Thyroid gland (tissue), 4 donors: ENCODE measurements at regions not wholly inside any gene's neighbourhood (a gene's known extent, or its start where the extent isn't known, plus 50 kb on each side); places are given as distances from the start of the nearest gene placed in this dataset.
"Not testable (repeated sequence)": the region's sequence is repeated elsewhere in the genome, so short reads cannot be mapped to it uniquely, and the experiment has no call there.

Source experiments
- DNase-seq, 2 donors: peaks; one replicate each; pipeline ENCODE4 v3.0.0-alpha.2; 2019
- H3K27ac ChIP-seq, 3 donors: fragments of 200-600 bp; sonication (generic); 1 replicate in 2 of 3; 2 replicates in 1 of 3; pipeline ENCODE4 v1.5.1; 2016 to 2019; ENCODE audit warnings: mild to moderate bottlenecking in 1 of 3, moderate library complexity in 1 of 3
- H3K27me3 ChIP-seq: fragments of 200-600 bp; sonication (generic); one replicate; pipeline ENCODE4 v1.5.1; 2019
- H3K36me3 ChIP-seq, 2 donors: fragments of 200-600 bp; sonication (generic); one replicate each; pipeline ENCODE4 v1.5.1; 2016 to 2019
- H3K4me1 ChIP-seq, 2 donors: fragments of 200-600 bp; sonication (generic); one replicate each; pipeline ENCODE4 v1.5.1; 2017 to 2019
- H3K4me3 ChIP-seq, 3 donors: fragments of 200-600 bp; sonication (generic); replicated peaks in 1 of 3; 1 replicate in 2 of 3; 2 replicates in 1 of 3; pipeline ENCODE4 v1.5.1; 2016; ENCODE audit warnings: mild to moderate bottlenecking in 1 of 3
- H3K9me3 ChIP-seq: fragments of 200-600 bp; sonication (generic); one replicate; pipeline ENCODE4 v1.5.1; 2017
- CTCF ChIP-seq, 6 experiments: fragments of 200-600 bp in 3 of 6; fragments of 450-650 bp in 3 of 6; sonication (generic) in 3 of 6; IDR thresholded peaks; one replicate each; pipeline ENCODE4 v1.5.1; 2016 to 2019; ENCODE audit warnings: antibody characterized with exemption in 6 of 6, mild to moderate bottlenecking in 2 of 6, inconsistent platforms in 1 of 6, moderate library complexity in 1 of 6
- POLR2A ChIP-seq, 2 donors: fragments of 450-650 bp; IDR thresholded peaks; one replicate each; pipeline ENCODE4 v1.6.1; 2017; ENCODE audit warnings: antibody characterized with exemption in 2 of 2, mild to moderate bottlenecking in 2 of 2, moderate library complexity in 1 of 2
- WGBS, 2 donors: methylation state at CpG; one replicate each; pipeline ENCODE4 v1.1.5; 2017; 5-methylcytosine and 5-hydroxymethylcytosine counted together
- intact Hi-C: fragments of 100-400 bp; cut with DNase I; formaldehyde crosslinking; loops from one replicate; pipeline ENCODE4 v1.15.1; 2023

GRCh38 chr5:15097552-15097951 is 226.0 kb upstream of the ANKH start:
- Histone ChIP-seq H3K4me1 (no peaks in the 10 kb centered on the region), H3K9me3 (no peaks in the 10 kb centered on the region), H3K27ac (no peak overlapping the region), H3K36me3 (no peaks in the 10 kb centered on the region), H3K27me3 (no peaks in the 10 kb centered on the region), H3K4me3 (no peak overlapping the region)
- no peak for TF ChIP-seq CTCF (IDR thresholded peaks at IDR 0.05)
- TF ChIP-seq POLR2A (IDR thresholded peaks at IDR 0.05) = no peak
- intact Hi-C loops = no loop called here
- DNase-seq = no peak

GRCh38 chr5:15096686-15097085 is 225.1 kb upstream of the ANKH start:
- H3K27ac ChIP-seq, H3K36me3 ChIP-seq, intact Hi-C loops, H3K9me3 ChIP-seq, H3K4me3 ChIP-seq, H3K27me3 ChIP-seq, DNase-seq, H3K4me1 ChIP-seq: not testable (repeated sequence)
- WGBS, 2 donors = 80 to 94% methylated on average over 4 to 10 of the region's 22 CpGs

DNA sequence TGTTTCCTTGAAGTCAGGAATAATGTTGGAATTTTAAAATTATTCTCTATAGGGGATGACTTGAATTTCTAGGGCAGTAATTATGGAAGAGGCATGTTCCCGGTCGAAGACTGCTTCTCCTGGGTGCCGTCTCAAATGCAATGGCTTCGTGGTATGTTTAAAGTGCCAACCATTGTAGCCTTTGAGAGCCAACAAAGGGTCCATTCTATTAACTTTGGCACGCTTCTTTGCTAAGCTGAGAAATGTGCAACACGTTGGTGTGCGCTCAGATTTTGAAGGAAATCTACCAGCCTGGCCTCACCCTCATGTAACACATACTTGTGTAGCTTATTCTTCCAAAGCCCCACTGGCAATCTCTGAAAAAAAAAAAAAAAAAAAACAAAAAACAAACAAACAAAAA is 221.2 kb upstream of the ANKH start:
- H3K27ac ChIP-seq = no peak overlapping the region
- intact Hi-C loops = no loop called here
- WGBS, 2 donors = 85 to 90% methylated on average over 7 of the region's 7 CpGs

DNA sequence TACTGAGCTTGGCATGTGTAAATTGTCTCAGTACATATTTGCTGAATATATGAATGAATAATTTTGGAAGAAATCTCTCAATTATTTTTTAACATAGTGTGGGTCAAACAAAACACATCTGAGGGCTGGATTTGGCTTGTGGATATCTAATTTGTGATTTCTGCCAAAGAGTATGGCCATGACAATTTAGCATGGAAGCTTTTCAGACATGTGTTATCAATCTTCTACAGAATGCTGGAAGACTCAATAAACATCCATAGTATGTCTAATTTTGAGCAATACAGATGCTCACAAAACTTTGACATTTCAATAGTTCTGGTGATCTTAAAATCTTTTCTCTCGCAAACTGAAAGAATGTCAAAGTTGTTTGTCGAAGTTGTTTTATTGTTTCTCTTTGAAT is 214.1 kb upstream of the ANKH start:
- Histone ChIP-seq H3K36me3 (no peaks in the 10 kb centered on the region), H3K9me3 (no peaks in the 10 kb centered on the region), H3K27ac (no peak overlapping the region), H3K4me3 (no peak overlapping the region), H3K4me1 (no peaks in the 10 kb centered on the region), H3K27me3 (no peaks in the 10 kb centered on the region)
- no peak for DNase-seq
- WGBS, 2 donors = 81 to 85% methylated on average over 2 of the region's 2 CpGs
- intact Hi-C loops = no loop called here
- TF ChIP-seq POLR2A (IDR thresholded peaks at IDR 0.05) (no peak), CTCF (IDR thresholded peaks at IDR 0.05) (no peak)

More for the DNA sequence above, 221.2 kb upstream of the ANKH start:
- Histone ChIP-seq H3K36me3 (no peaks in the 10 kb centered on the region), H3K27me3 (no peaks in the 10 kb centered on the region), H3K9me3 (no peaks in the 10 kb centered on the region), H3K4me1 (no peaks in the 10 kb centered on the region), H3K4me3 (no peak overlapping the region)
- DNase-seq = no peak
- TF ChIP-seq POLR2A (IDR thresholded peaks at IDR 0.05) (no peak), CTCF (IDR thresholded peaks at IDR 0.05) (no peak)

DNA sequence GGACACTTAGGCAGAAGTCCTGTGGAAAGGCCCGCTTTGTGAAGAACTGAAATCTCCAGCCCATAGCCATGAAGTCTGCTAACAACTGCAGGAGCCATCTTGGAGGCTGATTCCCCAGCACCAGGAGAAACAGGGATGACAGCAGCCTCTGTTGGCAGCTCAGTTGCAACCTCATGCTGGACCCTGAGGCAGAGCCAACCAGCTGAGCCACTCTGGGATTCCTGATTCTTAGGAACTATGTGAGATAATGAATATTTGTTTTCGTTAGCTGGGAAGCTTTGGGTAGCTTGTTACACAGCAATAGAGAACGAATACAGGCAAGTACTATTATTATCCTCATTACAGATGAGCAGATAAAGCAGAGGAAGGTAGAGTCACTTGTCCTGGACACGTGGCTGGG is 210.5 kb upstream of the ANKH start:
- intact Hi-C loops = no loop called here
- Histone ChIP-seq H3K9me3 (no peaks in the 10 kb centered on the region), H3K36me3 (no peaks in the 10 kb centered on the region), H3K4me1 (no peaks in the 10 kb centered on the region), H3K27me3 (no peaks in the 10 kb centered on the region), H3K4me3 (no peak overlapping the region), H3K27ac (no peak overlapping the region)
- TF ChIP-seq POLR2A (IDR thresholded peaks at IDR 0.05) (no peak), CTCF (IDR thresholded peaks at IDR 0.05) (no peak)
- 67 to 76% methylated on average over 4 of the region's 4 CpGs for WGBS, 2 donors
- DNase-seq = no peak

- no peaks in the 10 kb centered on the region for H3K36me3 ChIP-seq
- no peaks in the 10 kb centered on the region for H3K9me3 ChIP-seq
- intact Hi-C loops = no loop called here
- TF ChIP-seq POLR2A (IDR thresholded peaks at IDR 0.05) = no peak
- TF ChIP-seq CTCF (IDR thresholded peaks at IDR 0.05) = no peak
- 56 to 76% methylated on average over 1 of the region's 1 CpG for WGBS, 2 donors
- H3K4me1 ChIP-seq = no peaks in the 10 kb centered on the region
- no peak overlapping the region for H3K4me3 ChIP-seq
- no peak overlapping the region for H3K27ac ChIP-seq
- H3K27me3 ChIP-seq = no peaks in the 10 kb centered on the region
- DNase-seq = no peak
Measured at GRCh38 chr5:15080219-15080618, 208.6 kb upstream of the ANKH start.
